Nephron (organoid): ENCODE measurements at regions not wholly inside any gene's neighbourhood (a gene's known extent, or its start where the extent isn't known, plus 50 kb on each side); places are given as distances from the start of the nearest gene placed in this dataset.
"Not testable (repeated sequence)": the region's sequence is repeated elsewhere in the genome, so short reads cannot be mapped to it uniquely, and the experiment has no call there.

Experiments
- H3K27ac Mint-ChIP-seq, 3 experiments: 2 replicates each; pipeline ENCODE4 v1.8.0; 2020; ENCODE audit warnings: mixed read lengths in 3 of 3, mild to moderate bottlenecking in 2 of 3, moderate library complexity in 1 of 3
- H3K27me3 Mint-ChIP-seq: 2 replicates; pipeline ENCODE4 v1.8.0; 2021; ENCODE audit warnings: low read depth, mild to moderate bottlenecking, moderate library complexity, mixed read lengths
- H3K36me3 Mint-ChIP-seq: 2 replicates; pipeline ENCODE4 v1.8.0; 2020; ENCODE audit warnings: low read depth, mixed read lengths
- H3K4me1 Mint-ChIP-seq: 2 replicates; pipeline ENCODE4 v1.8.0; 2020; ENCODE audit warnings: mixed read lengths
- H3K4me3 Mint-ChIP-seq, 3 experiments: 2 replicates each; pipeline ENCODE4 v1.8.0; 2020; ENCODE audit warnings: mild to moderate bottlenecking in 3 of 3, mixed read lengths in 3 of 3, moderate library complexity in 2 of 3
- H3K9me3 Mint-ChIP-seq: 2 replicates; pipeline ENCODE4 v1.8.0; 2020; ENCODE audit warnings: mixed read lengths
- TF ChIP-seq, protein P1 (sequence below), 3 experiments: fragments of 200-600 bp; sonication (generic); IDR thresholded peaks; one replicate each; pipeline ENCODE4 v1.5.0; 2021; ENCODE audit warnings: antibody characterized with exemption in 3 of 3; ENCODE audit not compliant: unreplicated experiment in 3 of 3

DNA sequence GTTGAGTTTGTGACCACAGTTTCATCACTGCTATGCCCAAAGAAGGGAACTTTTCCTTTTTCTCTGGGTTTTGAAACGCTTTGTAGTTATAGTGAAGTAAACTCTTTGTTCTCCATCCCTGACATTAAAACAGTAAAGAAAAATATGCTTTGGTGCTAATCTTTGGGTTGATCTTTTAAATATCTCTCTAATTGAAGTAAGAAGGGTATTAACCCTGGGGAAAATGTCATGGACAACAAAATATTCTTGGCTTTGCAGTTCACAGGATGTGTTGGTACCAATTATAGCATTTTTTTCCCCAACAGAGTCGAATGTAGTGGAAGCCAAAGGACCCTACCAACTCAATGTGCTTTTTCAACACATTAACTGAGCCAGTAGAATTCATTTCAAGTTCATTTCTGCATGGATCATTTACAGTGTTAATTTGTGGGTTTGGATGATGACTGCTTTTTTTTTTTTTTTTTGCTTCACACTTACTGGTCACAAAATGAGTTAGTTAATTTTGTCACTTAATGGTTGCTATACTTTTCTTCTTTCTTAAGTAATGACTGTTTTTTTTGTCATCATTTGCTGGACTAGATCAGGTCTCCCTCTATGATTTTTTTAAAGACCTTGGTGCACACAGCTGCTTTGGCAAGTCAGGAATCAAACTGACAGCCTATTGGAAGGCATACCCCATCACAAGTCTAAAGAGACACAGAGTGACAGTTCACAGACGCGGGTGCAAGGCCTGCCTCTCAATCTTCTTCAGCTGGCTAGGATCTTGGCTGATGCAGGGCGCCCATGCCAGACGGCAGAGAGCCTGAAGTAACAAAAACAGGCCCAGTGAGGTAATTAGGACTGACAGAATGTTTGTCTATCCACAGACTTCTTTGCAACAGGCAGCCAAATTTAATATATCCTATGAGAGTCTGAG lies 98.8 kb upstream of the MMADHC start:
- H3K4me3 Mint-ChIP-seq, result no peak overlapping the region
- peak overlapping the region in 2 of 3 experiments; percentile 22 to 28 for H3K27ac Mint-ChIP-seq
- TF ChIP-seq, protein P1, sequence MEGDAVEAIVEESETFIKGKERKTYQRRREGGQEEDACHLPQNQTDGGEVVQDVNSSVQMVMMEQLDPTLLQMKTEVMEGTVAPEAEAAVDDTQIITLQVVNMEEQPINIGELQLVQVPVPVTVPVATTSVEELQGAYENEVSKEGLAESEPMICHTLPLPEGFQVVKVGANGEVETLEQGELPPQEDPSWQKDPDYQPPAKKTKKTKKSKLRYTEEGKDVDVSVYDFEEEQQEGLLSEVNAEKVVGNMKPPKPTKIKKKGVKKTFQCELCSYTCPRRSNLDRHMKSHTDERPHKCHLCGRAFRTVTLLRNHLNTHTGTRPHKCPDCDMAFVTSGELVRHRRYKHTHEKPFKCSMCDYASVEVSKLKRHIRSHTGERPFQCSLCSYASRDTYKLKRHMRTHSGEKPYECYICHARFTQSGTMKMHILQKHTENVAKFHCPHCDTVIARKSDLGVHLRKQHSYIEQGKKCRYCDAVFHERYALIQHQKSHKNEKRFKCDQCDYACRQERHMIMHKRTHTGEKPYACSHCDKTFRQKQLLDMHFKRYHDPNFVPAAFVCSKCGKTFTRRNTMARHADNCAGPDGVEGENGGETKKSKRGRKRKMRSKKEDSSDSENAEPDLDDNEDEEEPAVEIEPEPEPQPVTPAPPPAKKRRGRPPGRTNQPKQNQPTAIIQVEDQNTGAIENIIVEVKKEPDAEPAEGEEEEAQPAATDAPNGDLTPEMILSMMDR (IDR thresholded peaks at IDR 0.05; ENCODE audit: unreplicated experiment in 3 of 3), result no peak
- peaks cover 7% of the 10 kb centered on the region for H3K9me3 Mint-ChIP-seq
- peaks cover 5% of the 10 kb centered on the region for H3K36me3 Mint-ChIP-seq
- peaks cover 16% of the 10 kb centered on the region for H3K4me1 Mint-ChIP-seq
- no peaks in the 10 kb centered on the region for H3K27me3 Mint-ChIP-seq

DNA sequence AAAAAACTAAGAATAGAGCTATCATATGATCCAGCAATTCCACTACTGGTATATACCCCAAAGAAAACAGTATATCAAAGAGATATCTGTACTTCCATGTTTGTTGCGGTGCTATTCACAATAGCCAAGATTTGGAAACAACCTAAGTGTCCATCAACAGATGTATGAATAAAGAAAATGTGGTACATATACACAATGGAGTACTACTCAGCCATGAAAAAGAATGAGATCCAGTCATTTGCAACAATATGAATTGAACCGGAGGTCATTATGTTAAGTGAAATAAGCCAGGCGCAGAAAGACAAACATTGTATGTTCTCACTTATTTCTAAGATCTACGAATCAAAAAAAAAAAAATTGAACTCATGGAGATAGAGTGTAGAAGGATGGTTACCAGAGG lies 97.8 kb upstream of the MMADHC start:
- not testable (repeated sequence) for H3K27ac Mint-ChIP-seq, H3K36me3 Mint-ChIP-seq, H3K9me3 Mint-ChIP-seq, H3K27me3 Mint-ChIP-seq, H3K4me3 Mint-ChIP-seq
- peaks cover 11% of the 10 kb centered on the region for H3K4me1 Mint-ChIP-seq

DNA sequence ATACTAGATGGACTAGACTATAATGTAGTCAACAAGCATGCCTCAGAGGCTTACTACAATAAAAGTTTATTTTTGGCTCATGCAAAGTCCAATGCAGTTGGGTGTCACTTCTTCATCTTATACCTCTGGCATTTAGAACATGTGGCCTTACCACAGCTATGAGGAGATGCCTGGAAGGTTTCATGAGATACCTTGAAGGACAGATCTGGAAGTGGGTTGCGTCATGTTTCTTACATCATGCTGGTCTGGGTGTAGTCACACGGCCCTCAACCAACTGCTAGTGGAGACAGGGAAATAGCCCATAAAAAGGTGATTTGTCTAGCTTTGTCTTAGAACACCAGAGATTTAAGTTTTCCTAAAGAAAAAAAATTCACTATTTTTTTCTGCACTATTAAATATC lies 91.7 kb upstream of the MMADHC start:
- Mint-ChIP-seq H3K9me3 (peaks cover under 1% of the 10 kb centered on the region), H3K27me3 (no peaks in the 10 kb centered on the region), H3K4me3 (no peak overlapping the region)

DNA sequence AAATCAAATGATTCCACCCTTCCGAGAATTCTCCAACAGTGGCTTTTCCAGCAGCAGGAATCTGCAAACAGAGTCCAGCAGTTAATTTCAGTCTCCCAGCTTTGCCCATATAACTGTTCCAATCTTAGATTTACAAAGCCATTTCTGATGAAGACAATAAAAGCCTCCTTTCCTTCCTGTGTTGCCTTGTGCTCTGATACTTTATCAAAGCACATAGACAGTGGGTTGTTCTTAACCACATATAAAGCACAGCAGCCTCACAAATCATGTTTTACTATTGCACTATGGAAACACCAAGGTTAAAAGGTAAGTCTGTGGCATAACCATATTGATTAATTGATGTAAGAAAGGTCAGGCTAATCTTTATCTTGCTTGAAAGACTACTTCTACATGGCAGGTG lies 89.8 kb upstream of the MMADHC start:
- Mint-ChIP-seq H3K4me1 (no peaks in the 10 kb centered on the region), H3K27ac (peak overlapping the region in 1 of 3 experiments; percentile 1), H3K27me3 (no peaks in the 10 kb centered on the region), H3K36me3 (no peaks in the 10 kb centered on the region), H3K4me3 (no peak overlapping the region), H3K9me3 (peaks cover 12% of the 10 kb centered on the region)
- TF ChIP-seq, protein P1 (IDR thresholded peaks at IDR 0.05; ENCODE audit: unreplicated experiment in 3 of 3), result no peak

More for the DNA sequence above, 91.7 kb upstream of the MMADHC start:
- no peaks in the 10 kb centered on the region for H3K4me1 Mint-ChIP-seq
- H3K36me3 Mint-ChIP-seq, result no peaks in the 10 kb centered on the region
- no peak overlapping the region for H3K27ac Mint-ChIP-seq
- TF ChIP-seq, protein P1 (IDR thresholded peaks at IDR 0.05; ENCODE audit: unreplicated experiment in 3 of 3), result no peak

DNA sequence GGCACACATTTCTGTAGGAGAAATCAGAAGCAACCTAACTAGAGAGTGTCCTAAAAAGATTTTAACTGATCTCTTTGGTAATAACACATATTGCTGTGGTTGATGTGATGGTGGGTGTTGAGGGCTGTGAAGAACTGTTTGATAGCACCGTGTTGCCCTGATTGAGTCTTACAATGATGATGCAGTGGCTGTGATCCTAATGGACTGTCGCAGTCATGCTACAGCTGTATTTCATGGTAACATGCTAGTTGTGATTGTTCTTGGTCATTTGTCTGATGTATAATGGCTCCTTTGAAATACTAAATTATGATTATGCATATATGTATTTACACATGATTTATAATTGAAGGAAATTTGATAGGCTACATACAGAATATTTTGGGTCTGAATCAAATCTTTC lies 82.5 kb upstream of the MMADHC start:
- no peak overlapping the region for H3K4me3 Mint-ChIP-seq

DNA sequence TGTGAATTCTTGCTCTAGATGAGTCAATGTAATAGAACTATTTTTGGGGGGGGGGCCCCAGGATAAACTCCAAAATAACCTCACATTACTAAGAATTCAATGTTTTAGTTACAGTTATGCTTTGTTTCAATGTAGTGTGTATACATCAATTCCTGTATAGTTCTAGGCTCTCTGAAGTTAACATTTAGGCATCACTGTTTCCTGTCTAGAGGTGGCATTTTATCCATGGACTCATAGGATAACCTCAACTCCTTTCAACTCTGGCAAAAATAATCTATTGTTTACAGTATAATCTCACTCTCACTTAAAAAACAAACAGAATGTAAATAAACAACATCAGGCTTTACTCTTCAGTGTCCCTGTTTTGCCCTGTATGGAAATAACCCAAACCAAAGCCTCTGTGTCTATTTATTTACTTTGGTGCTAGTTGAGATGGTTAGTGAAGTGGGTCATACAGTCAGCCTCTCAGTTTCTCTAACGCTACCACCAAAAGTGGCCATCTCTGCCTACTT lies 79.3 kb upstream of the MMADHC start:
- Mint-ChIP-seq H3K4me1 (peaks cover 9% of the 10 kb centered on the region), H3K9me3 (peaks cover 4% of the 10 kb centered on the region), H3K27me3 (no peaks in the 10 kb centered on the region), H3K36me3 (no peaks in the 10 kb centered on the region), H3K4me3 (no peak overlapping the region), H3K27ac (peak overlapping the region in 1 of 3 experiments; percentile 5)
- TF ChIP-seq, protein P1 (IDR thresholded peaks at IDR 0.05; ENCODE audit: unreplicated experiment in 3 of 3), result no peak

More for the DNA sequence above, 82.5 kb upstream of the MMADHC start:
- TF ChIP-seq, protein P1 (IDR thresholded peaks at IDR 0.05; ENCODE audit: unreplicated experiment in 3 of 3), result no peak
- no peak overlapping the region for H3K27ac Mint-ChIP-seq
- H3K9me3 Mint-ChIP-seq, result peaks cover 13% of the 10 kb centered on the region
- H3K36me3 Mint-ChIP-seq, result no peaks in the 10 kb centered on the region
- no peaks in the 10 kb centered on the region for H3K27me3 Mint-ChIP-seq
- peaks cover 8% of the 10 kb centered on the region for H3K4me1 Mint-ChIP-seq
